ENCODE measurements at regions not wholly inside any gene's neighbourhood (a gene's known extent, or its start where the extent isn't known, plus 50 kb on each side); places are given as distances from the start of the nearest gene placed in this dataset.

DNA sequence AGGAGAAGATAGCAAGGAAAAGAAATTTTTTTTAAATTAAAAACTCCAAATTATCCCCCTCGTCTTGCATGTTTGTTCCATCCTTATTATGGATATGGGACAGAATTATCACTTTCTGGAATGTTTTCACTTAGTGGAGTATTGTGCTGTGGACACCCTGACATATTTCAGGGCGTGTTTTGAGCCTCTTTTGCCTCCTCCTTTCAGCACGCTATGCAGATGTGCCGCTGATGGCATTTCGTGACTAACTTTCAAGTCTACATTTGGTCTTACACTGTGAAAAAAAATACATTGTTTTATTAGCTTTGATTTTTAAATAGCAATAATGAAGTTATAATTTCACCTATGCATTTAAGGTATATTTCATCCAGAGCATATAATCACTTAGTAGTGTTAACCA lies 738.7 kb downstream of the LTN1 start:
- TF ChIP-seq, protein P1, sequence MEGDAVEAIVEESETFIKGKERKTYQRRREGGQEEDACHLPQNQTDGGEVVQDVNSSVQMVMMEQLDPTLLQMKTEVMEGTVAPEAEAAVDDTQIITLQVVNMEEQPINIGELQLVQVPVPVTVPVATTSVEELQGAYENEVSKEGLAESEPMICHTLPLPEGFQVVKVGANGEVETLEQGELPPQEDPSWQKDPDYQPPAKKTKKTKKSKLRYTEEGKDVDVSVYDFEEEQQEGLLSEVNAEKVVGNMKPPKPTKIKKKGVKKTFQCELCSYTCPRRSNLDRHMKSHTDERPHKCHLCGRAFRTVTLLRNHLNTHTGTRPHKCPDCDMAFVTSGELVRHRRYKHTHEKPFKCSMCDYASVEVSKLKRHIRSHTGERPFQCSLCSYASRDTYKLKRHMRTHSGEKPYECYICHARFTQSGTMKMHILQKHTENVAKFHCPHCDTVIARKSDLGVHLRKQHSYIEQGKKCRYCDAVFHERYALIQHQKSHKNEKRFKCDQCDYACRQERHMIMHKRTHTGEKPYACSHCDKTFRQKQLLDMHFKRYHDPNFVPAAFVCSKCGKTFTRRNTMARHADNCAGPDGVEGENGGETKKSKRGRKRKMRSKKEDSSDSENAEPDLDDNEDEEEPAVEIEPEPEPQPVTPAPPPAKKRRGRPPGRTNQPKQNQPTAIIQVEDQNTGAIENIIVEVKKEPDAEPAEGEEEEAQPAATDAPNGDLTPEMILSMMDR (conservative IDR thresholded peaks at IDR 0.05; ENCODE audit: low read length): no peak
- TF ChIP-seq EZH2phosphoT487 (IDR thresholded peaks at IDR 0.05; ENCODE audit: borderline replicate concordance): no peak

Data from Loucy (cell line).